ENCODE measurements at regions not wholly inside any gene's neighbourhood (a gene's known extent, or its start where the extent isn't known, plus 50 kb on each side); places are given as distances from the start of the nearest gene placed in this dataset.

GRCh38 chr6:4563156-4563555, 213.0 kb upstream of the CDYL start:
- no peak for TF ChIP-seq TOX (CRISPR knock-in tag; IDR thresholded peaks at IDR 0.05; ENCODE audit: borderline replicate concordance)
- TF ChIP-seq OSR1 (CRISPR knock-in tag; IDR thresholded peaks at IDR 0.05), result no peak
- no peak for TF ChIP-seq PATZ1 (CRISPR knock-in tag; IDR thresholded peaks at IDR 0.05; ENCODE audit: borderline replicate concordance)
- no peak for TF ChIP-seq CSRNP3 (CRISPR knock-in tag; IDR thresholded peaks at IDR 0.05)
- no peak for TF ChIP-seq TSHZ2 (CRISPR knock-in tag; IDR thresholded peaks at IDR 0.05)
- no peak for TF ChIP-seq ARNTL (CRISPR knock-in tag; IDR thresholded peaks at IDR 0.05; ENCODE audit: borderline replicate concordance, low read depth)
- no peak for TF ChIP-seq ZNF70 (CRISPR knock-in tag; IDR thresholded peaks at IDR 0.05)
- TF ChIP-seq ZNF8 (CRISPR knock-in tag; IDR thresholded peaks at IDR 0.05), result no peak
- no peak for TF ChIP-seq SNAI2 (CRISPR knock-in tag; IDR thresholded peaks at IDR 0.05)
- no peak for TF ChIP-seq BACH2 (CRISPR knock-in tag; IDR thresholded peaks at IDR 0.05; ENCODE audit: borderline replicate concordance)
- no peak for TF ChIP-seq ZC3H10 (CRISPR knock-in tag; IDR thresholded peaks at IDR 0.05)
- TF ChIP-seq PPARA (CRISPR knock-in tag; IDR thresholded peaks at IDR 0.05; ENCODE audit: borderline replicate concordance), result no peak
- TF ChIP-seq ZFP3 (CRISPR knock-in tag; IDR thresholded peaks at IDR 0.05), result no peak
- no peak for TF ChIP-seq ZFP30 (CRISPR knock-in tag; IDR thresholded peaks at IDR 0.05)
- no peak for TF ChIP-seq RARB (CRISPR knock-in tag; IDR thresholded peaks at IDR 0.05)
- no peak for TF ChIP-seq POU6F1 (CRISPR knock-in tag; IDR thresholded peaks at IDR 0.05; ENCODE audit: borderline replicate concordance, low read depth)
- no peak for TF ChIP-seq CREB5 (CRISPR knock-in tag; IDR thresholded peaks at IDR 0.05; ENCODE audit: low read depth)
- ATAC-seq, result no peak

GRCh38 chr6:4561773-4562400, 214.3 kb upstream of the CDYL start:
- no peak for ATAC-seq

More at GRCh38 chr6:4561773-4562400, 214.3 kb upstream of the CDYL start:
- TF ChIP-seq CSRNP3 (CRISPR knock-in tag; IDR thresholded peaks at IDR 0.05), result no peak

Data from SK-N-SH treated with all-trans-retinoic acid at 6 μM for 48 hours (cell line).